ENCODE measurements at regions not wholly inside any gene's neighbourhood (a gene's known extent, or its start where the extent isn't known, plus 50 kb on each side); places are given as distances from the start of the nearest gene placed in this dataset.
"Not testable (repeated sequence)": the region's sequence is repeated elsewhere in the genome, so short reads cannot be mapped to it uniquely, and the experiment has no call there.

DNA sequence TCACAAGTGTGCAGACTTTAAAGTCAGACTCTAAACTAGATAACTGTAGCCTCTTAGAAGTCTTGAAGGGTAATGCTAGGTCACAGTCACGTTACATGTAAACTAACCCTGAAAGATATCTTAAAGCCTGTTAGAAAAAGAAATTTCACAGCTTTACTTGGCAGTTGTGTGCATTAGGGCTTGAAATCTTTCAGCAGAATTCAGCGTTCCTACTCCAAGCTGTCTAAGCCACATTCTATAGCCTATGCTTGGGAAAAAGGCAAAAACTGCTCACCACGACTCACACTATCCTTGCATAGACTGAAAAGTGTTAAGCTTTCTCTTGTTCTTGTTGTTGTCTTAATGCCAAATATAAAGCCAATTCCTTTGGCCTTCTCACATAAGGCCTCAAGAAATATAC, 338.0 kb upstream of the SASH1 start:
- Histone ChIP-seq H3K27ac (no peak overlapping the region), H3K27me3 (no peaks in the 10 kb centered on the region), H3K4me3 (no peak overlapping the region), H3K4me1 (no peaks in the 10 kb centered on the region), H3K36me3 (replicated peaks in 1 of 2; ENCODE audit: insufficient read depth in 1 of 2, low read depth in 2 of 2) (no peaks in the 10 kb centered on the region), H3K9me3 (no peaks in the 10 kb centered on the region)
- intact Hi-C loops (cut with DNase I), result no loop called here
- no peak for DNase-seq
- 45 to 57% methylated on average over 3 of the region's 3 CpGs for WGBS, 2 donors
- ATAC-seq, result no peak
- no peak for TF ChIP-seq POLR2A (IDR thresholded peaks at IDR 0.05)
- TF ChIP-seq CTCF (IDR thresholded peaks at IDR 0.05), result no peak

GRCh38 chr6:148005806-148006205, 336.8 kb upstream of the SASH1 start:
- ATAC-seq (no peak), DNase-seq (no peak)
- Histone ChIP-seq H3K4me1 (no peaks in the 10 kb centered on the region), H3K4me3 (no peak overlapping the region), H3K27me3 (no peaks in the 10 kb centered on the region), H3K27ac (no peak overlapping the region), H3K9me3 (peaks cover 0 to 7% (median 0%) of the 10 kb centered on the region in 3 donors), H3K36me3 (replicated peaks in 1 of 2; ENCODE audit: insufficient read depth in 1 of 2, low read depth in 2 of 2) (no peaks in the 10 kb centered on the region)
- 79% methylated on average over 6 of the region's 6 CpGs for WGBS, 2 donors
- intact Hi-C loops (cut with DNase I), result no loop called here
- TF ChIP-seq POLR2A (IDR thresholded peaks at IDR 0.05), result no peak
- no peak for TF ChIP-seq CTCF (IDR thresholded peaks at IDR 0.05)

GRCh38 chr6:148010516-148010915, 332.1 kb upstream of the SASH1 start:
- ATAC-seq; H3K36me3 ChIP-seq (replicated peaks in 1 of 2; ENCODE audit: insufficient read depth in 1 of 2, low read depth in 2 of 2); H3K27ac ChIP-seq; DNase-seq; intact Hi-C loops (cut with DNase I); H3K4me1 ChIP-seq; H3K4me3 ChIP-seq; H3K27me3 ChIP-seq: not testable (repeated sequence)
- H3K9me3 ChIP-seq, result peaks cover 0 to 12% (median 0%) of the 10 kb centered on the region in 3 donors

DNA sequence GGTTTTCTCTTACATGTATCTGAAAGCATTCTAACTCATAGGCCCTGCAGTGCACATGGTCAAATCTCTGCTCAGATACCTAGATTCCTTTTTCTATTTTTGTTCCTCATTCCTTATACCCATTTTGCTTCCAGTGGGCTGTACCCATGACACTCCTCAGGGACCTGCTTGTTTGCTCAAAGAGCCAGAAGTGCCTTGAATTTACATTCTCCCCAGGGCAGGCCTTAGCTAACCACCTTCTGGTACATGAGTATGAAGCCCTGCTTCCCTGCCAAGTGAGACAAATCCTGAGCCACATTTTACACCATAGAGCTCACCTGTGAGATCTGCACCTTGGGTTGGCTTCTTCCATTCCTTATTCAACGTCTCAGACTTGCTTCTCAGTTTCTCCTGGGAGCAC, 326.6 kb upstream of the SASH1 start:
- intact Hi-C loops (cut with DNase I), result no loop called here
- Histone ChIP-seq H3K4me3 (no peak overlapping the region), H3K4me1 (no peaks in the 10 kb centered on the region), H3K9me3 (peaks cover 0 to 2% (median 0%) of the 10 kb centered on the region in 3 donors), H3K36me3 (replicated peaks in 1 of 2; ENCODE audit: insufficient read depth in 1 of 2, low read depth in 2 of 2) (no peaks in the 10 kb centered on the region), H3K27ac (no peak overlapping the region), H3K27me3 (no peaks in the 10 kb centered on the region)
- 53 to 63% methylated on average over 1 of the region's 1 CpG for WGBS, 2 donors
- DNase-seq (no peak), ATAC-seq (no peak)
- TF ChIP-seq POLR2A (IDR thresholded peaks at IDR 0.05) (no peak), CTCF (IDR thresholded peaks at IDR 0.05) (no peak)

DNA sequence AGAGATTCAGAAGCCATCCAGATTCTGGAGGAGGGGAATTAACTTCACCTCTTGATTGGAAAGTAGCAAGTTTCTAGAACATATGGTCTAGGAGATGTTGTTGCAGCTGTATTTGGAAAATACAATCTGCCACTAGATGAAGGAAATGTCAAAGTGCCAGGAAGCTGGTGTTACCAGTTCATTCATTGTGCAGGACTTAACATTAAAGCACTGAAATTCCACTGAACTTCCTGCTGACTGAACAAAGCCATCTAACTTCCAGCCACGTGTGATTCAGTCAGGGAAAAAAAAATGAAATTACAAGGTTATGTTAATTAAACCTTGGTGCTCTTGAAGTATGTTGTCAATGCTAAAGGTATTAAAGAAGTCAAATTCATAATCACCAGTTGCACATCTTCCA, 321.5 kb upstream of the SASH1 start:
- H3K27ac ChIP-seq, result no peak overlapping the region
- H3K9me3 ChIP-seq, result no peaks in the 10 kb centered on the region
- H3K4me3 ChIP-seq, result no peak overlapping the region
- intact Hi-C loops (cut with DNase I), result no loop called here
- no peaks in the 10 kb centered on the region for H3K36me3 ChIP-seq (replicated peaks in 1 of 2; ENCODE audit: insufficient read depth in 1 of 2, low read depth in 2 of 2)
- H3K4me1 ChIP-seq, result no peaks in the 10 kb centered on the region
- TF ChIP-seq CTCF (IDR thresholded peaks at IDR 0.05), result no peak
- H3K27me3 ChIP-seq, result no peaks in the 10 kb centered on the region
- DNase-seq (no peak), ATAC-seq (no peak)
- WGBS, 2 donors, result 5 to 7% methylated on average over 1 of the region's 1 CpG

All from body of pancreas (tissue), 4 donors.